ENCODE measurements at regions not wholly inside any gene's neighbourhood (a gene's known extent, or its start where the extent isn't known, plus 50 kb on each side); places are given as distances from the start of the nearest gene placed in this dataset.

GRCh38 chr1:78286686-78287085 is 204.1 kb upstream of the PTGFR start:
- TF ChIP-seq CTCF (IDR thresholded peaks at IDR 0.05; ENCODE audit: insufficient read depth, low read length) (no peak), POLR2AphosphoS5 (IDR thresholded peaks at IDR 0.05; ENCODE audit: low read depth) (no peak), REST (IDR thresholded peaks at IDR 0.05; ENCODE audit: insufficient replicate concordance, low read depth) (no peak)

Data from HL-60 (cell line).